Activated naive CD4-positive, alpha-beta T cell treated with anti-CD3 and anti-CD28 coated beads, Interleukin-2, amount 50 U/mL, for 72 hours (primary cell): ENCODE measurements at regions not wholly inside any gene's neighbourhood (a gene's known extent, or its start where the extent isn't known, plus 50 kb on each side); places are given as distances from the start of the nearest gene placed in this dataset.

ENCODE experiments used
- ATAC-seq, 2 donors: fragments of 150-1000 bp; cut with Tn5 transposase; 2 replicates each; pipeline ENCODE4 v1.10.0; 2021; ENCODE audit warnings: mild to moderate bottlenecking in 2 of 2, moderate library complexity in 2 of 2
- DNase-seq, 2 donors: peaks; one replicate each; pipeline ENCODE4 v3.0.0; 2021 to 2022; ENCODE audit warnings: low spot score in 2 of 2
- H3K27ac Mint-ChIP-seq, 2 donors: one replicate each; pipeline ENCODE4 v1.8.0; 2022; ENCODE audit warnings: mild to moderate bottlenecking in 2 of 2, mixed read lengths in 2 of 2
- H3K36me3 Mint-ChIP-seq, 2 donors: one replicate each; pipeline ENCODE4 v1.8.0; 2022; ENCODE audit warnings: mixed read lengths in 2 of 2
- H3K9me3 Mint-ChIP-seq, 2 donors: one replicate each; pipeline ENCODE4 v1.8.0; 2022; ENCODE audit warnings: mixed read lengths in 2 of 2

DNA sequence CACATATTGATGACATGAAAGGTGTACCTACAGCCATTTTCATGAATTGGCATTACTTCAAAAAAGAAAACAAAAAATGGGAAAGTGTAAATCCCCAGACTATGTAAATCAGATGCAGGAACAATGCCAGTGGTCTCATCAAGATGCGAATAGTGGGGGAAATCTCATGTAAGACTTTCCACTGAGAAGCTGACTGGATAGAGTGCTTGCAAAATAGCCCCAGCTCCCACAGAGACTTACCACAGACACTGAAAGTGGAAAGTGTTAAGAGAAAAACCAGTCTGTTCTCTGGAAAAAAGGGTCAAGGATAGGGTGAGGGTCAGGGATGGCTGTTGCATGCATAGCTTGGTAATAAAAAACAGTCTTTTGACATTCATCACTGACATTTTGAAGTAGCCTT lies 73.2 kb upstream of the ARMCX2 start:
- no peaks in the 10 kb centered on the region for H3K36me3 Mint-ChIP-seq
- DNase-seq (no peak), ATAC-seq (no peak)
- no peaks in the 10 kb centered on the region for H3K9me3 Mint-ChIP-seq
- no peak overlapping the region for H3K27ac Mint-ChIP-seq

DNA sequence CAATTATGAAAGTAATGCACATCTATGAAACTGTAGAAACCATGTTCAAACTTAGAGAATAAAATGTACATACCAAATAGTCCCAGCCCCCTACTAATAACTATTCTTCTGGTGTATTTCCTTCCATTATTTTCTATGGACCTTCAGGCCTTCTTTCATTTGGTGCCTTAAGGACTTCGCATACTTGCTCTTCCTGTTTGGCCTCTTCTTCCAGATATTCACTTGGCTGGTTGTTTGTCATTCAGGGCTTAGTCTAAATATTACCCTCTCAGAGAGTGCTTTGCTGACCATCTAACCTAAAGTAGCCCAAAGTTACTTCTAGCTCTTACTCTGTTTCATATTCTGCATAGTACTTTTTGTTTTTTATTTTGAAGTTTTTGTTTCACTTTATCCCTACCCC lies 70.3 kb upstream of the ARMCX2 start:
- ATAC-seq = no peak
- Mint-ChIP-seq H3K27ac (no peak overlapping the region), H3K36me3 (no peaks in the 10 kb centered on the region), H3K9me3 (no peaks in the 10 kb centered on the region)
- no peak for DNase-seq
